GM12891 (cell line): ENCODE measurements at regions not wholly inside any gene's neighbourhood (a gene's known extent, or its start where the extent isn't known, plus 50 kb on each side); places are given as distances from the start of the nearest gene placed in this dataset.

ENCODE experiments used
- POLR2AphosphoS5 ChIP-seq: IDR thresholded peaks from 2 replicates; pipeline ENCODE4 v1.6.1; 2011; ENCODE audit warnings: low read depth, low read length, control low read depth
- POU2F2 ChIP-seq: IDR thresholded peaks from 2 replicates; pipeline ENCODE4 v1.6.1; 2011; ENCODE audit warnings: low read depth, mild to moderate bottlenecking, control low read depth, low read length, moderate library complexity
- TAF1 ChIP-seq: IDR thresholded peaks from 2 replicates; pipeline ENCODE4 v1.6.1; 2011; ENCODE audit warnings: low read depth, low read length, control low read depth

GRCh38 chr1:78440381-78440793 is 50.4 kb upstream of the PTGFR start:
- no peak for TF ChIP-seq TAF1
- no peak for TF ChIP-seq POU2F2
- TF ChIP-seq POLR2AphosphoS5, result no peak
